ENCODE measurements at regions not wholly inside any gene's neighbourhood (a gene's known extent, or its start where the extent isn't known, plus 50 kb on each side); places are given as distances from the start of the nearest gene placed in this dataset.

DNA sequence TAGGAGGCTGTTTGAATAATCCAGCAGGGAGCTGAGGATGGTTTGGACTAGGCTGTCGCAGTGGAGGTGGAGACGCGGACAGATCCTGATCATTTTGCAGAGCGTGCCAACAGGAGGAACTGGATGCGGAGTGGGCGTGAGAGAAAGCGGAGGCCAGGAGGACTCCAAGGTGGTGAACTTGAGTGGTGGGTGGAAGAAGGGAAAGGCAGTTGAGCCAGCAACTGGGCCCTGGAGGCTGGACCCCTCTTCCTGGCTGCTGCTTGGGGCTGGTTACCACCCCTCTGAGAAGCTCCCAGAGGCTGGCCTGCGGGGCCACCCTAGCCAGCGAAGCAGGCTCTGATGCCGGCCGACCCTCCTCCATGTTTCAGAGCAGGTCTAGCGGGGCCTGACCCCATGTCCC, 56.8 kb upstream of the KCNA1 start:
- TF ChIP-seq, protein P1, sequence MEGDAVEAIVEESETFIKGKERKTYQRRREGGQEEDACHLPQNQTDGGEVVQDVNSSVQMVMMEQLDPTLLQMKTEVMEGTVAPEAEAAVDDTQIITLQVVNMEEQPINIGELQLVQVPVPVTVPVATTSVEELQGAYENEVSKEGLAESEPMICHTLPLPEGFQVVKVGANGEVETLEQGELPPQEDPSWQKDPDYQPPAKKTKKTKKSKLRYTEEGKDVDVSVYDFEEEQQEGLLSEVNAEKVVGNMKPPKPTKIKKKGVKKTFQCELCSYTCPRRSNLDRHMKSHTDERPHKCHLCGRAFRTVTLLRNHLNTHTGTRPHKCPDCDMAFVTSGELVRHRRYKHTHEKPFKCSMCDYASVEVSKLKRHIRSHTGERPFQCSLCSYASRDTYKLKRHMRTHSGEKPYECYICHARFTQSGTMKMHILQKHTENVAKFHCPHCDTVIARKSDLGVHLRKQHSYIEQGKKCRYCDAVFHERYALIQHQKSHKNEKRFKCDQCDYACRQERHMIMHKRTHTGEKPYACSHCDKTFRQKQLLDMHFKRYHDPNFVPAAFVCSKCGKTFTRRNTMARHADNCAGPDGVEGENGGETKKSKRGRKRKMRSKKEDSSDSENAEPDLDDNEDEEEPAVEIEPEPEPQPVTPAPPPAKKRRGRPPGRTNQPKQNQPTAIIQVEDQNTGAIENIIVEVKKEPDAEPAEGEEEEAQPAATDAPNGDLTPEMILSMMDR (IDR thresholded peaks at IDR 0.05), result no peak
- ATAC-seq, result no peak
- Histone ChIP-seq H3K9me3 (no peaks in the 10 kb centered on the region), H3K36me3 (no peaks in the 10 kb centered on the region), H3K4me1 (peaks cover 0 to 13% (median 4%) of the 10 kb centered on the region in 9 donors), H3K27me3 (peaks cover 0 to 5% (median 0%) of the 10 kb centered on the region in 7 donors), H3K4me3 (no peak overlapping the region), H3K27ac (no peak overlapping the region)
- no peak for DNase-seq
- 92 to 96% methylated on average over 12 of the region's 12 CpGs for WGBS, 2 donors
- intact Hi-C loops (cut with DNase I), result loop anchor here in 1 of 10 donors (5.0 to 10.0 kb wide), 2 partner anchors 144 to 232 kb away; no protein-coding TSS in a partner anchor

DNA sequence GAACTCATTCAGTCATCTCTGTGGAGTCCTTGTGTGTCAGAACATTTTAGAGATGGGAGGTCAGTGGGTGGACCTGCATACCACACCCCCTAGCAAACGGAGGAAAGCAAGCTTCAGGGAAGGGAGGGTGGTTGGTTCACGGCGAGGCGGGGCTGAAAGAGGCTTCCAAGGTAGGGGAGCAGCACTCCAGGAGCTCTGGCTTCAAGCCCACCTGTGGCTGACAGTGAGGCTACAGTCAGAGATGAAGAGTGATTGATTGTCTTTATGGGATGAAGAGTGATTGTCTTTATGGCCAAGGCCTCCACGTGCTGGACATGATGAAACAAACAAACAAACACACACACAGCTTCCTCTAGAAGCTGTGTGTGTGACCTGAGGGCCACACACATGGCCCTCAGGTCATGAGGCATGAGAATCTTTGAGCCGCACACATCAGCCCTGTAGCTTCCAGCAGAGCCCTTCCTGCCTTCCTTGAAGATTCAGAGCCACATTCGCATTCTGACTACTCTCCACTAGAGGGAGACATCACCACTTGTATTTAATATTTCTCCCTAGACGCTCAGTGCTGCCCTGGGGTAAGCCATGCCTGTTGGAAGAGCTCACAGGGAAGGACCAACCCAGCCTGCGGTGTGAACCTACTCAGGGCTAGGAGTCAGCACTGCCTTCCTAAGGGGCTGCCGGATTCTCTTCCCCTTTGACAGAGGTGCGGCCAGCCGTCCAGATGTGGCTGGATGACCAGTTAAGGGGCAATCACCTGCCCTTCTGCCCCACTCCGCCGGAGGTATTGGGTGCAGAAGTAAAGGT, 54.4 kb upstream of the KCNA1 start:
- no peak overlapping the region for H3K27ac ChIP-seq
- peaks cover 0 to 15% (median 8%) of the 10 kb centered on the region in 7 donors for H3K27me3 ChIP-seq
- ATAC-seq, result peak; percentile 41 to 68 (median 60)
- peak in 1 of 2 donors; percentile 60 for DNase-seq
- peaks cover 2 to 26% (median 19%) of the 10 kb centered on the region in 9 donors for H3K4me1 ChIP-seq
- TF ChIP-seq, protein P1 (IDR thresholded peaks at IDR 0.05), result peak; percentile 60 to 85 (median 83)
- H3K36me3 ChIP-seq, result no peaks in the 10 kb centered on the region
- intact Hi-C loops (cut with DNase I), result loop anchor here in 9 of 10 donors (1.0 to 10.0 kb wide), 5 partner anchors 142 to 229 kb away; no protein-coding TSS in a partner anchor
- H3K4me3 ChIP-seq, result no peak overlapping the region
- H3K9me3 ChIP-seq, result no peaks in the 10 kb centered on the region
- whole genome bisulfite sequencing, 2 donors, result 44 to 45% methylated on average over 14 of the region's 14 CpGs

DNA sequence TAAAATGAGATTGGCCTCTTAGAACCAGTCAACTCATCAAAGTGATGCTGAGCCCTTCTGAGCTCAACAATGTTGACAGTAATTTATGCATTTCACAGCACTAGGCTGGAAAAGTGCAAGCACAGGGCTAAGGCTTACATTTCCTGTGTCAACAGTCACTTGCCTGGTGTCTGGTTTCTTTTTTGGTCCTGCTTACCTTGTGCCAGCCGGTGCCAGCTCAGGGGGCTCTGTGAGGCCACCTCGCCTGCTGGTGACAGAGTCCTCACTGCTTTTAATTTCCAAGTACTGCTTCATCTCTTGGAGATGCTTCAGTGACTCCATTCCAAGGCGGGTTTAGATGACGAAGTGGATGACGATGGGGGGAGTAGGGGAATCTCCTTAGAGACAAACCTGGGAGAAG, 53.1 kb upstream of the KCNA1 start:
- Histone ChIP-seq H3K27ac (no peak overlapping the region), H3K36me3 (no peaks in the 10 kb centered on the region), H3K27me3 (peaks cover 0 to 15% (median 9%) of the 10 kb centered on the region in 7 donors), H3K4me3 (no peak overlapping the region), H3K9me3 (no peaks in the 10 kb centered on the region), H3K4me1 (peaks cover 2 to 34% (median 19%) of the 10 kb centered on the region in 9 donors)
- DNase-seq, result no peak
- intact Hi-C loops (cut with DNase I), result loop anchor here (2.0 to 10.0 kb wide), 6 partner anchors 141 to 228 kb away; no protein-coding TSS in a partner anchor
- TF ChIP-seq, protein P1 (IDR thresholded peaks at IDR 0.05), result no peak
- ATAC-seq, result no peak
- WGBS, 2 donors, result 82 to 83% methylated on average over 5 of the region's 5 CpGs

DNA sequence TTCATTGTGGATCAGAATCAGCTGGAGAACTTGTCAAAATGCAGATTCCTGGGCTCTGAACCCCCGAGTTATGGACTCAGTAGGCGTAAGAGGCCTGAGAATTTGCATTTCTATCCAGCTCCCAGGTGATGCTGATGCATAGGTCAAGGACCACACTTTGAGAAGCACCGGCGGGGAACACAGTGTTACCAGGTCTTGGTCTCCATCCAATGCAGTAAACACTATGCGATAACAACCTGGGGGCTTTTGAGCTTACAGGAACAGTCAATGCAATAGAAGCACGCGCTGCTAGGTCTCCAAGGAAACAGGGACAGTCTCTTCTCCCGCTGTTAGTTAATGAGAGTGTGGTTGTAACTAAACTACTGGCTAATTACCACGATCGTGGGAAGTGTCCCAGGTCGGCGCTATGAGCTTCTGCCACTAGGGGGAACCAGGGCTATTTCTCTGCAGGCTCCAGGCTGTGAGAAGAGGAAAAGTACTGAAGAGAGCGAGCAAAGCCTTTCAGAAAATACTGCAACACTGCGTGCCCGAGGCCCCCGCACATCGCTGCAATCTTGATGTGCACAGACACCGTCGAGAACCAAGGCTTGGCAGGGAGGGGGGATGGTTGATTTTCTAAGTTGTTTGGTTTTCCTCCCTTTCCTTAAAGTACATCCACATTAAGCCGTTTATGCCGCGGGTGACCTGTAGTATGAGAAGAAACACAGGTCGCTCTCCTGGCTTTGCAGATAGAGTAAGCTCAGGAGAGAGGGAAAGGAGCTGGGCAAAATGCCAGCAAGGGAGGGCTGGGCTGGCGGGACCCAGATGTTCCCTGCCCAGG, 52.0 kb upstream of the KCNA1 start:
- Histone ChIP-seq H3K27me3 (peaks cover 0 to 15% (median 9%) of the 10 kb centered on the region in 7 donors), H3K4me3 (peak overlapping the region in 6 of 10 donors; percentile 9 to 33 (median 30)), H3K27ac (peak overlapping the region in 1 of 10 donors; percentile 8), H3K4me1 (peaks cover 2 to 34% (median 19%) of the 10 kb centered on the region in 9 donors), H3K9me3 (no peaks in the 10 kb centered on the region), H3K36me3 (no peaks in the 10 kb centered on the region)
- TF ChIP-seq, protein P1 (IDR thresholded peaks at IDR 0.05), result peak; percentile 76 to 91 (median 86)
- intact Hi-C loops (cut with DNase I), result loop anchor here (1.0 to 10.0 kb wide), 8 partner anchors 140 to 227 kb away; no protein-coding TSS in a partner anchor
- 6% methylated on average over 24 of the region's 24 CpGs for WGBS, 2 donors
- DNase-seq (peak; percentile 65 to 67), ATAC-seq (peak; percentile 73 to 91 (median 84))

Measured in heart right ventricle (tissue), 16 donors.